ENCODE measurements at regions not wholly inside any gene's neighbourhood (a gene's known extent, or its start where the extent isn't known, plus 50 kb on each side); places are given as distances from the start of the nearest gene placed in this dataset.

DNA sequence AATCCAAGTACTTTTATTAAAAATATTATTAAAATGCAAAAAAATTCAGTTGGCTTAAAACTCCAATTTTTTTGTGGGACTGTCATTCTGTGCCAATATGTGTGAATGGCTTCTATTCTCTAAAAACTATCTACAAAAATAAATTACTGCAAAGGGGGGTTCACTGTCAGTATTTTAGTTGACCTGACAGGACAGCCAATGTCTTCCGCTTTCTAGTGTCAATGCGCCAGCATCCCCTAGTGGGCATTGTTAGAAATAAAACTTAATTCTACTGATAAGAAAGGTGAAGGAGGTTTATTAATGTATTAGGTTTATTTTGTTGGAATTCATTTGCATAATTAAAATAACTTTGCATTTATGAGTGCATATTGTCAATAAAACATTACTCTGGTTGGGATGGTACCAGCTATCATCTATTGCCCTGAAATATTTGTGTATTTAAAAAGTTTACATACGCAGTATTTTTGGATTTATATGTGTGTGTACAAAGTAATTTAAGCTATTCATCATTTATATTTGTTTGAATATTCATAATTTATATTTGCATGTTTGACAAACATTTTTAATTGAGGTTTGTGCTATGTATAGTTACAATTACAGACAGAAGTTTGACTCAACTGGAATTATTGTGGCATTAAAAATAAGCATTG is 527.2 kb downstream of the FLRT2 start:
- peak; percentile 3 for DNase-seq (ENCODE audit: low read depth)

DNA sequence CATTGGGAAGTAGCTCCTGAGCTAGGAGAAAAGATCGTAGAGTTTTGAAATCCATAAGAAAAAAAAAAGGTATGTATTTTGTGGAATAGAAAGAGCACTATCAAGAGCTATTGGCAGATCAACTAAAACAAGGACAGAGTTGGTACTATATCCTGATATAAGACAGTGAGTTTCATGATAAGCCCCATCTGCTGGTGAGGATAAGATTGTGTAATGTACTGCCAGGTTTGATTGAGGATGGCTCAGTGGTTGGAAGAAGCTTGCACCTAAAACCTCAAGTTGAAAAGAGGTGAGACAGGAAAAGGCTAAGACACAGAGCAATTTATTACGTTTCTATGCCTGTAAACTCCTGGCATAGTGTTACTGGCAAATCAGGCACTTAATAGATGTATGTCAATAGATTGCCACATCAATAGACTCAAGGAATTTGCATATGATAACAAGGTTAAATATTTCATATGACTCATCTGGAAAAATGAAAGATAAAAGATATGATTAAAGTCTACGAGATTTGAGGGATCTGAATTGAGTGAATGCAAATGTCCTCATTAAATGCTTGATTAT is 525.6 kb downstream of the FLRT2 start:
- DNase-seq (ENCODE audit: low read depth) = no peak

DNA sequence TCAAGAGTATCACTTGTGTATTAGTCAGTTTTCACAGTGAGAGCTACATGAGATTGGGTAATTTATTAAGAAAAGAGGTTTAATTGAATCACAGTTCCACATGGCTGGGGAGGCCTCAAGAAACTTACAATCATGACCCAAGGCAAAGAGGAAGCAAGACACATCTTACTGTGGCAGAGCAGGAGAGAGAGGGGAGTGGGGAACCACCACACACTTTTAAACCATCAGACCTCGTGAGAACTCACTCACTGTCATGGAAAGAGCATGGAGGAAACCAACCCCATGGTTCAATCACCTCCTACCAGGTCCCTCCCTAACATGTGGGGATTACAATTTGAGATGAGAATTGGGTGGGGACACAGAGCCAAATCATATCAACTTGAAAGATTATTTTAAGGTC is 522.9 kb downstream of the FLRT2 start:
- no peak for DNase-seq (ENCODE audit: low read depth)

DNA sequence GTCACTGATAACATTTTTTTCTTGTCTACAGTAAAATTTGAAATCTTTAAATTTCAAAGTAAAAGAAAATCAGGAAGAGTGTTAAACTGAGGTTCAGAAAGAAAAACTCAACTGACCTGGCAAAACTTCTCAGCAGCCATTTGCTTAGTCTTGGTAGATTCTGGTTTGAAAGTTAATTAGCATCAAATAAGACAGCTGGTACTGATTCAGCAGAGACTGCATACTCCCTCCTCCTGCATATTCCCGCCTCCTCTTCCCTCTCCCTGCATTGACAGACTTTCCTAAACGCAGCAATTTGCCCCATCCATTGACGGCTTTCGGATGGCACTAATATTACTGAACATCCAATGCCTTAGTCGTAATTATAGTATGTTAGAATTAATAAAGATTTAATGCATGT is 520.8 kb downstream of the FLRT2 start:
- no peak for DNase-seq (ENCODE audit: low read depth)

DNA sequence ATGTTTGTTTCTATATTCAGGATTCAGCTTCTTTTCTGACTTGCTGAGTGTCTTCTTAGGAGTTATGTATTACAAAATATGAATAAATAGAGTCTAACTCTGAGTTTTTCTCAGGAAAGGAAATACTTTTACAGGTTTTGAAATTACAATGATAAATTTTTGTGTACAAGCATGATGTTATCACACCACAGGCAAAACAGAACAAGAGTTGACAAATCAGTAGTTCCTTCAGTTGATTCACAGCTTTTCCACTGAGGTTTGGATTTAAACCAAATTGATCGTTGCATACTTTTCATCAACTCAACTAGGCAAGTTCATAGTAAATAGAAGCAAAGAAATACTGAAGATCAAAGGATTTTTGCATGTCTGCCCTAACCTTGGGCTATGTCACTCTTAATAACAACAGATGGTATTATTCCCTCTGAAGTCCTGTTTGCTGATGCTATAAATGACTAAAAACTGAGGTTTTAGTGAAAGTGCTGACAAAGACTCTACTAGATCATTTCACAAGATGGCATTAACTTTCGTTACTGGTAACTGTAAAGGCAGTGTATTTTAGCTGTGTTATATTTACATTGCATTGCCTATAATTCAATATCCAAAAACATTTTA is 520.2 kb downstream of the FLRT2 start:
- no peak for DNase-seq (ENCODE audit: low read depth)

DNA sequence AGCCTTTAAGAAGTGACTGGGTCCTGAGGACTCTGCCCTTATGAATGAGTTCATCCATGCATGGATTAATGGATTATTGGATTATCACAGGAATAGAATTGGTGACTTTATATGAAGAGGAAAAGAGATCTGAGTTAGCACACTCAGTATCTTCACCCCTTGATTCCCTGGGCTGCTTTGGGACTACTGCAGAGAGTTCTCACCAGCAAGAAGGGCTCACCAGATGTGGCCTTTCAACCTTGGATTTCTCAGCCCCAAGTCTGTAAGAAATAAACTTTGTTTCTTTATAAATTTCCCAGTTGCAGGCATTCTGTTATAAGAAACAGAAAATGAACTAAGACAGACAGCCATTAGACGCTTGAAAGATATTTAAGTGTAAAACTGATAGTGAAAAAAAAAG is 509.2 kb downstream of the FLRT2 start:
- no peak for DNase-seq (ENCODE audit: low read depth)

DNA sequence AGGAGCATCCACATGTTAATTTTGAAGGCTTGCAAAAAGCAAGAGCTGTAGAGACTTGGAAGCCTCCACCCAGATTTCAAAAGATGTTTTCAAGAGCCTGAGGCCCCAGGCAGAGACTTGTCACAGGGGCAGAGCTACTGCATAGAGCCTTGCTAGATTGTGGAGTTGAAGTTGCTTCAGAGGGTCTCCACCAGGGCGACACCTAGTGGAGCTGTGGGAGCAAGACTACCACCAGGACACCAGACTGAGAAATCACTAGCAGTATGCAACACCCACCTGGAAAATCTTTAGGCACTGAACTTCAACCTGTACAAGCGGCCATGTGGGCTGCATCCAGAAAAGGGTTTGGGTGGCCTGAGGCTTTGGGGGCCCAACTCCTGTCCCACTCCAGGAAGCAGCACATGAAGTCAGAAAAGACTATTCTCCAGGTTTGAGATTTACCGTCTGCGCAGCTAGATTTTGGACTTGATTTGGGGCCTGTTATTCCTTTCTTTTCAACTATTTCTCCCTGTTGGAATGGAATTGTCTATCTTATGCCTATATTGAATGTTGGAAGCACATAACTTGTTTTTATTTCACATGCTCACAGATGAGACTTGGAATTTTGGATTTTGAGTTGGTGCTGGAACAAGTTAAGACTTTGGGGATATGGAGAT is 508.6 kb downstream of the FLRT2 start:
- peak; percentile 16 for DNase-seq (ENCODE audit: low read depth)

DNA sequence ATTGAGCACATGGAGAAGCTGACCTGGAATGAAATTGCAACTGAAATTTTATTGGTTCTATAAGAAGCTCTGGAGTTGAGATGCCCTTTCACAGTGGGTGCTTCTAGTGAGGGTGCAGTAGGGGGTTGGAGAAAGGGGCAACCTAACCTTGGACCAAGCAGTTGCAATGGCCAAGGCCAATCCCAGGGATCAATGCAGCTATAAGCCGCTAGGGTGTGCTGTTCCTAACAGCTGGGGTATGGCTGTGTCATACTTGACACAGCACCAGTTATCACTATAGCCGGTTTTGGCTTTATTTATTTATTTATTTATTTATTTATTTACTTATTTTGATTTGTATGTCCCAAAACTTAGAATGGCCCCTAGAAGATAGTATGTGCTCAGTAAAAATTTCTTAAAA is 505.9 kb downstream of the FLRT2 start:
- DNase-seq (ENCODE audit: low read depth) = no peak

DNA sequence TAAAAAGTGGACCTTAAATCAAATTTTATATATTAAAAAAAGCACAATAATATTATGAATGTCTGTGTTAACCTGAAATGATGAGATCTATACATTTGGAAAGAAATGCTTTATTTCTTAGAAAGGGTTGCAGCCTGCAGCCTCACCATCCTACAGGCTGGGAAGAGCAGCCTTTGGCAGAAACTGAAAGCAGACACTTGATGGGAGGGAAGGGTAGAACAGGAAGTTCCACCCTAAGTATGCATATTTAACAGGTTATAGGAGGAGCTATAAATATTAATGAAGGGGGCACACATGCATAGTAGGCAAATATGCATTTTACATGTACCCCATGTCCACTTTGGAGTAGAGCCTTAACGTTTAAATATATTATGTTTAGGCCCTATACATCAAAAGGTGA is 498.0 kb downstream of the FLRT2 start:
- DNase-seq (ENCODE audit: low read depth) = no peak

DNA sequence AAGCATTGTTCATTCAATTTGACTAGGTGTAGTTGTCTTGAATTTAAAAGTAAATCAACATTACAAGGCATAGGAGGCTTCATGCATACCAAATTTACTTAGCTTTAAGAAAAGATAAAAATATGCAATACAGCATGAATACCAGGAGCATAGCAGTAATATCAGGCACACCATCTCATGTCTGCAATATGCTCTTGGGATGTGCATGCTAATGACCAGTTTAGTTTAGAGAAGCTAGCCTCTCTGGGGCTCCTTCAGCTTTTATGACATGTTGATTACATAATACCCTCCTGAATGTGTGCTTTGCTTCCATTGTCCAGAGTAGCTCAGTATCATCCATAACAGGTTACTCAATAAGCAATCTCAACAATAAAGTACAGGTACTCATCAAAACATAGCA is 497.2 kb downstream of the FLRT2 start:
- DNase-seq (ENCODE audit: low read depth) = no peak

DNA sequence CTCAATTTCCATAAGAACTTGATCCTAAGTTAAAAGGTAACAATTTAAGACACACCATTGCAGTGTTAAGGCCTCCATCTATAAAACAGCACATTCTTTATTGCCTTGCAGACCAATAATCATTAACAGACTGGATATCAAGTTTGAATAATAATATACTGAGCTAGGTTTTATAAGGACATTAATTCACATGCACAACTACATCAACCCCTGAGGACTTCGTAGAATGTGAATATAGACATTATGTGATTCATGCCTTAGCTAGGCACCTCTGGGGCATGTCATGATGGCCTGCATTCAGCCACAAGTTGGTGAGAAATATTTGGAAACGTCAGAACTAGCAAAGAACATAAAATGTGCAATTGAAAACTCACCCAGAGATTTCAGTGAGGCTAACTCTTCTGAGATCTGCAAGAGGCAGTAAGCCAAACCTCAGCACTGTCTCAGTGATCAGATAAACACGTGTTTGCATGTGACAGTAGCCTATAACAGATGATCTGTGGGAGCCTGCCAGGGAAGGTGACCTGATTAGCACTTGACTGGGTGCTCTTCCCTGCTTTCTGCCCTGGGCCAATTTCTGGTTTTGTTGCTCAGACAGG is 492.2 kb downstream of the FLRT2 start:
- no peak for DNase-seq (ENCODE audit: low read depth)

DNA sequence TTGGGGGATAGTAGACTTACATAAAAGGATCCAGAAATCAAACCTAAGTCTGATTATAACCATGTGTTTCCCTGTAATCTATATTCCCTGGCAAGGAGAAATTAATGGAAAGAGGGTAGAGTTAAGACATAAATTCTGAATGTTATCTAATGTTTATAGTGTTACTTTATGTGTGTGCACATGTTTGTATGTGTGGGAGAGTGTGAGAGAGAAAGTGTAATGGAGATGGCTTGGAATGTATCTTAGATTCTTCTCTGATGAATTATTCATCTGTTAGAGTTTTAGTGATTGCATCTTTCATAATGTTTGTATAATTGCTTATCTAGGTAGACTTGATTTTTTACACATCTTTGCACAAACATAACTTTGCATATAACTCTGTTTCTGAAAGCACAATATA is 490.9 kb downstream of the FLRT2 start:
- DNase-seq (ENCODE audit: low read depth) = no peak

DNA sequence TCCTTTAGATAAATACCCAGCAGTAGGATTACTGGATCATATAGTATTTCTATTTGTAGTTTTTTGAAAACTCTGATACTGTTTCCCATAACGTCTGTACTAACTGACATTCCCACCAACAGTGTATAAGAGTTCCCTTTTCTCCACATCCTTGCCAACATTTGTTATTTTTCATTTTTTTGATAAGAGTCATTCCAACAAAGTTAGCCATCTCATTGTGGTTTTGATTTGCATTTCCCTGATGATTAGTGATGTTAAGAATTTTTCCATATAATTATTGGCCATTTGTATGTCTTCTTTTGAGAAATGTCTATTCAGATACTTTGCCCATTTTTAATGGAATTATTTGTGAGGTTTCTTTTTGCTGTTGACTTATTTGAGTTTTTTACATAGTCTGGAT is 486.0 kb downstream of the FLRT2 start:
- DNase-seq (ENCODE audit: low read depth) = no peak

DNA sequence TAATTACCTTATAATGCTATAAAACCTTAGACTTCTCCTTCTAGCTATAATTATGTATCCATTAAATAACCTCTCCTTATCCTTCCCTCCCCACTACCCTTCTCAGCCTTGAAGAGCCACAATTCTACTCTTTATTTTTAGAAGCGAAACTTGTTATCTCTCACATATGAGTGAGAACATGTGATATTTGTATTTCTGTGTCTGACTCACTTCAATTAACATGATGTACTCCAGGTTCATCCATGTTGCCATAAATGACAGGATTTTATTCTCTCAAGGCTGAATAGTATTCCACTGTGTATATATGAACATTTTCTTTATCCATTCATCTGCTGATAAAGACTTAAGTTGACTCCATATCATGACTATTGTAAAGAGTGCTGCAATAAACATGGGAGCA is 485.6 kb downstream of the FLRT2 start:
- DNase-seq (ENCODE audit: low read depth) = no peak

DNA sequence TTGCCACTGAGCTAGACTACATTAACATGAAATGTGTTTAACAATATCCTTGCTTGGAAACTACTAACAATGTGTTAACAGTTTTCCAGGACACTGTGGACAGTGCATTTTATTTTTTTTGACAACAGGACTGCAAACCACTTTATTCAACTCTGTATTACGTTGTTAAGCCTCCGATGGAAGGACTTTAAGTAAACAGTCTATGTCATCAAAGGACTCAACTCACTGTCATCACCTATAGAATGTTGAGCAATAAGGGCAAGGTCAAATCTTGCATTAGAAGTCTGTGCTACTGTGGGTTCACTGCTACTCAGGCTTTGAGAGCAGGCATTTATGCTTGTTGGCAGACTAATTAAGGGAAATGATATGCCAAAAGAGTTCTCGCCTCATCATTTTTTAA is 483.7 kb downstream of the FLRT2 start:
- no peak for DNase-seq (ENCODE audit: low read depth)

DNA sequence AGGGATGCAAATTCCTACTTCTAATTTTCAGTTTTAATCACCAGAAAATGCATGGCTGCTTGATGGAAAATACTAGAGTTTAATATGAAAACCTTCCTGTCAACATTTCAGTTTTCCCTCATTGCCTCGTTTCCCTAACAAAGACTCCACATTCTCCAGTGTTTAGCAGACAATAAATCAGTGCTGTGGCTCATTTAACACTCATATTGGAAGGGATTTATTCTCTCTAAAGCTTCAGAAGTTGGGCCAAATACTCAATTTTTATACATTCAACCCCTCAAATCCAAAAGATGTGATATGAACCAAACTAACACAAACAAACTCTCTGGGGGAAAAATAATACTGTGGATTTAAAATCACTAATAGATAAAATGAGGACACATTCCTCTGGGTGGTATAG is 482.5 kb downstream of the FLRT2 start:
- no peak for DNase-seq (ENCODE audit: low read depth)

DNA sequence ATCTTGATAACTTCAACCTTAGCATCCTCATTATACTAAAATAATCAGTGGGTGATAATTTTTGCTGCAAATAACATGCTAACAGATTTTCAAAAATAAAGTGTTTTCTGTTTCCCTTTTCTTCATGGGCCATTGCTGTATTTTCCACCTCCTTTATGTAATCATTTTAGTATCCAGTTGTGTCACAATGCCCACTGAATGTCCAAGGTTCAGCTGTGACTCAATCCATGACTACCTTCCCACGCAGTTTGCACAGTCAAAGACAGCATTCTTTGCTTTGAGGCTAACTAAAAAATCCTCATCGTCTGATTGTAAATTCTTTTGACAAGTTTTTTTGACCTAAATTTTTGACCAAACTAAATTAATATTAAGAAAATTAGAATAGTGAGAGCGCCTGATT is 474.1 kb downstream of the FLRT2 start:
- DNase-seq (ENCODE audit: low read depth) = no peak

DNA sequence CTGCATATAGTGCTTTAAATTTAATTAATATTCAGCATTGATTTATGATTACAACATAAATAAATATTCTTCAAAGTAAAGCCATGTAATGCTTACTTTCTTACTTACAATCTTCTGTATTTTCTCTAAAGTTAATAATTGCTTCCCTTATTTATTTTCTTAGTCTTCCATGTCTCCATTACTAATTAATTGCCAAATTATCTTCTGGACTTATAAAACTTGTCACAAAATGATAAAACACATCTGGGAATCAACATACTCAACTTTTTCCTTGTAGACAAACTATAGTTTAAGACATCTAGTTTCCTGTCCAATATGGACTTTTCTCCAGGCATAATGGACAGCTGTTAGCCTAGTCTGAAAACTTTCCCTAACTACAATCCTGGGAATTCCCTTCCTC is 466.6 kb downstream of the FLRT2 start:
- no peak for DNase-seq (ENCODE audit: low read depth)

DNA sequence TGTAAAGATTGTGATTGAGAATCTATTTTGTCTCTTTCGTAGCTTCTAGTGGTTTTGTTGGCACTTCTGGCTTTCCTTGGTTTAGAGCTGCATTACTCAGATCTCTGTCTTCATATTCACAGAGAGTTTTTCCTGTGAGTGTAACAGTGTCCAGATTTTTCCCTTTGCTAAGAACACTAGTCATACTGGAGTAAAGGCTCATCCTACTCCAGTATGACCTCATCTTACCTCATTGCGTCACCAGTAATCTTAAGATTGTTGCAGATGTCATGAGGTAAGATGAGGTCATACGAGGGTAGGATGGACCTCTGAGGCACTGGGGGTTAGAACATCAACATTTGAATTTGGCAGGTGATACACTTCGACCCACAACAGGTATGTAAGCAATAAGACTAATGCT is 461.2 kb downstream of the FLRT2 start:
- DNase-seq (ENCODE audit: low read depth) = no peak

DNA sequence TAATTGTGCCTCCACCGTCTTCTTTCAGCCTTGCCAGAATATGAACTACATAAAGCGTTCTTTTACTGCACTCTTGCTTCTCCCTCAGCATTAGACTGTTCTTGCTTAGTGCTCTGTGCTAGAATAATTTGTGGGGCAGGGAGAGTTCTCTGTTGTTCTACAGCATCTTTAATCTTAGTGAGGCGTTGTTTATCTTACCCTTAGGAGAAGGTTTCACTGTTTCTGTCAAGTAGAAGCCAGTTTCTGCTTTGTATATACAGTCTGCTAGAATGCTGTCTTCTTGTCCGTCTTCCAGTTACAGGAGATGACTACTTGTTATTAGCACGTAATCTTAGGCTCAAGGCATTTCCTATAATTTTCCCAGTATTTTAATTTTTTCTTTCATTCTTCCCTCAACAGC is 458.0 kb downstream of the FLRT2 start:
- DNase-seq (ENCODE audit: low read depth) = no peak

DNA sequence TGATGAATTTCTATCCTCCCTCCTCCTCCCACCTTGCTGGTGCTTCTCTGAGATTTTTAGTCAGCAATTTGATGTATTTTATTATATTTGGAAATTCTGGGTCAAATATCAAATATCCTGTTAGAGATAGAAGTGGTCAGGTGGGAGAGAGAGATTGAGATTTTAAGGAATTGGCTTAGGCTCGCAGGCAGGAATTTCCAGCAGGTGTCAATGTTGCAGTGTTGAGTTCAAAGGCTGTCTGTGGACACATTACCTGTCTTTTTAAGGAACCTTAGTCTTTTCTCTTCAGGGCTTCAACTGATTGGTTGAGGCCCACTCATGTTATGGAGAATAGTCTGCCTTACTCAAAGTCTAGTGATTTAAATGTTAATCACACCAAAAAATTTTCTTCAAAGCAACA is 457.3 kb downstream of the FLRT2 start:
- DNase-seq (ENCODE audit: low read depth) = no peak

DNA sequence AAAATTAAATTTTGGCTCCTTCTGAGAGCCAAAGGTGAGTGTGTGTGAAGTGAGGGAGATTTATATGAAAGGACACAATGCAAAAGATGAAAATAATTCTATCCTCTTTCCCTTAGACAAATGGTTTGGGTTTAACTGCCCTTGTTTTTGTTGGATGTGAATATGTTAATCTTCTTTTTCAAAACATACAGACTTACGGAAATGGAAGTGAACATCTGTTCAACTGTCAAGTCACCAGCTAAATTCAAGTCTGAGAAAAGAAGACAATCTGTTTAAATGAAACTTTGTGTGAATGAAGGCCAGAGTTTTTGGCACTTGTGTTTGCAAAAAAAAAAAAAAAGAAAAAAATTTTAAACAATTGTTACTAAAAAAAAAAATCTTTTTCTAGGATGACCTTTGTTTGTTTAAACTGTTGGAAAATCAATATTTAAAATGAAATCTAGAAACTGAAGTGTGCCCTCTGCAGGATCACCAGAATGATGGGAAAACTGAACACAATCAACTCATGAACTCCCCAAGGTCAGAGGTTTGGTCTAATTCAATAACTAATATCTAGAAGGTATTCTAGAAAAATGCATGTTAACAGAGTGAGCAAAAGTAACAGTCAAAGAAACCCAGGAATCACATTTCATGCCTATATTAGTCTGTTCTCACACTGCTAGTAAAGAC is 448.8 kb downstream of the FLRT2 start:
- no peak for DNase-seq (ENCODE audit: low read depth)

DNA sequence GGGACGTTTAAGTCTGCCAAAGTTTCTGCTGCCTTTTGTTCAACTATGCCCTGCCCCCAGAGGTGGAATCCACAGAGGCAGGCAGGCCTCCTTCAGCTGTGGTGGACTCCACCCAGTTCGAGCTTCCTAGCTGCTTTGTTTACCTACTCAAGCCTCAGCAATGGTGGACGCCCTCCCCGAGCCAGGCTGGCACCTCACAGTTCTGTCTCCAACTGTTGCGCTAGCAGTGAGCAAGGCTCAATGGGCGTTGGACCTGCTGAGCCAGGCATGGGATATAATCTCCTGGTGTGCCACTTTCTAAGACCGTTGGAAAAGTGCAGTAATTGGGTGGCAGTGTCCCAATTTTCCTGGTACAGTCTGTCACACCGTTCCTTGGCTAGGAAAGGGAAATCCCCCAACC is 444.7 kb downstream of the FLRT2 start:
- DNase-seq (ENCODE audit: low read depth) = no peak
